Gastrocnemius medialis (tissue), 4 donors: ENCODE measurements at regions not wholly inside any gene's neighbourhood (a gene's known extent, or its start where the extent isn't known, plus 50 kb on each side); places are given as distances from the start of the nearest gene placed in this dataset.
"Not testable (repeated sequence)": the region's sequence is repeated elsewhere in the genome, so short reads cannot be mapped to it uniquely, and the experiment has no call there.

Experiments
- CTCF ChIP-seq, 5 experiments: fragments of 450-650 bp in 3 of 5; fragments of 200-600 bp in 2 of 5; sonication (generic) in 2 of 5; IDR thresholded peaks in 4 of 5; conservative IDR thresholded peaks in 1 of 5; 1 replicate in 4 of 5; 2 replicates in 1 of 5; pipeline ENCODE4 v1.5.1; 2016 to 2019; ENCODE audit warnings: antibody characterized with exemption in 5 of 5, mild to moderate bottlenecking in 3 of 5, moderate library complexity in 3 of 5
- POLR2A ChIP-seq, 2 donors: fragments of 450-650 bp; IDR thresholded peaks; one replicate each; pipeline ENCODE4 v1.6.1; 2017; ENCODE audit warnings: antibody characterized with exemption in 2 of 2, mild to moderate bottlenecking in 2 of 2, moderate library complexity in 2 of 2

GRCh38 chrX:19455-19827, 261.7 kb upstream of the PLCXD1 start:
- TF ChIP-seq CTCF (IDR thresholded peaks at IDR 0.05 in 4 of 5, conservative IDR thresholded peaks at IDR 0.05 in 1 of 5); POLR2A (IDR thresholded peaks at IDR 0.05): not testable (repeated sequence)
